ENCODE measurements at regions not wholly inside any gene's neighbourhood (a gene's known extent, or its start where the extent isn't known, plus 50 kb on each side); places are given as distances from the start of the nearest gene placed in this dataset.

GRCh38 chr6:11393713-11394627 lies 143.6 kb upstream of the TMEM170B start:
- TF ChIP-seq ZFP30 (CRISPR knock-in tag; IDR thresholded peaks at IDR 0.05) (no peak), TSHZ2 (CRISPR knock-in tag; IDR thresholded peaks at IDR 0.05) (no peak), CSRNP3 (CRISPR knock-in tag; IDR thresholded peaks at IDR 0.05) (no peak), SNAI2 (CRISPR knock-in tag; IDR thresholded peaks at IDR 0.05) (no peak)
